GM12878 (cell line): ENCODE measurements at regions not wholly inside any gene's neighbourhood (a gene's known extent, or its start where the extent isn't known, plus 50 kb on each side); places are given as distances from the start of the nearest gene placed in this dataset.

ENCODE experiments used
- ATAC-seq: fragments of 200-7000 bp; cut with Tn5 transposase; 3 replicates; pipeline ENCODE4 v1.9.1; 2020; ENCODE audit warnings: mild to moderate bottlenecking, moderate library complexity
- BruUV-seq: library from RNA; stranded (reverse); fragments of 400-500 nt; replicated peaks from 2 replicates; lab custom pipeline; 2021; lab: Mats Ljungman, UMichigan
- CTCF ChIA-PET: fragments of 300-600 bp; sonication (Branson Sonifier 250); formaldehyde crosslinking; extraction: SDS; loops from one replicate; lab custom pipeline; 2021; ENCODE audit warnings: inconsistent platforms; lab: Yijun Ruan, JAX
- POLR2A ChIA-PET: fragments of 350-600 bp; formaldehyde crosslinking; extraction: SDS; loops from one replicate; lab custom pipeline; 2021; ENCODE audit warnings: inconsistent platforms; lab: Charles Lee
- RAD21 ChIA-PET: fragments of 300-600 bp; sonication (Branson Sonifier 250); formaldehyde crosslinking; loops from one replicate; lab custom pipeline; 2023; ENCODE audit warnings: antibody characterized with exemption; ENCODE audit not compliant: unreplicated experiment; lab: Charles Lee
- SMC1A ChIA-PET: fragments of 300-600 bp; sonication (Branson Sonifier 250); formaldehyde crosslinking; loops from one replicate; lab custom pipeline; 2023; ENCODE audit not compliant: unreplicated experiment, uncharacterized antibody; lab: Charles Lee
- DNase-seq: peaks from one replicate; pipeline ENCODE4 v3.0.0-alpha.2; 2011; ENCODE audit warnings: low read depth, low spot score
- FAIRE-seq: peaks from 3 replicates; lab custom pipeline; 2011; peaks lifted over from hg19 to GRCh38; lab: Jason Lieb, UNC
- H2AFZ ChIP-seq: 2 replicates; pipeline ENCODE4 v1.6.0; 2011; ENCODE audit warnings: low read depth, low read length, control low read depth; ENCODE audit not compliant: control insufficient read depth
- H3K27ac ChIP-seq: 2 replicates; pipeline ENCODE4 v1.5.1; 2011; ENCODE audit warnings: control low read depth; ENCODE audit not compliant: control insufficient read depth, insufficient read depth
- H3K27me3 ChIP-seq, 2 experiments: replicated peaks in 1 of 2; 2 replicates each; pipeline versions ENCODE4 v1.6.0 to v1.6.1; 2011; ENCODE audit warnings: low read length in 1 of 2; ENCODE audit not compliant: control insufficient read depth in 2 of 2, insufficient read depth in 2 of 2
- H3K36me3 ChIP-seq, 2 experiments: 2 replicates each; pipeline ENCODE4 v1.5.1; 2011; ENCODE audit warnings: low read length in 1 of 2; ENCODE audit not compliant: control insufficient read depth in 2 of 2, insufficient read depth in 2 of 2
- H3K4me1 ChIP-seq: 2 replicates; pipeline ENCODE4 v1.6.1; 2011; ENCODE audit warnings: mild to moderate bottlenecking, low read length, moderate library complexity, mixed read lengths; ENCODE audit not compliant: control insufficient read depth, insufficient read depth
- H3K4me2 ChIP-seq: 2 replicates; pipeline ENCODE4 v1.6.0; 2011; ENCODE audit warnings: control low read depth; ENCODE audit not compliant: control insufficient read depth, insufficient read depth
- H3K4me3 ChIP-seq: fragments of 200-600 bp; sonication (generic); 2 replicates; pipeline ENCODE4 v1.5.1; 2016
- H3K79me2 ChIP-seq: 2 replicates; pipeline ENCODE4 v1.6.0; 2011; ENCODE audit warnings: low read length; ENCODE audit not compliant: control insufficient read depth, insufficient read depth
- H3K9ac ChIP-seq: 2 replicates; pipeline ENCODE4 v1.8.0; 2011; ENCODE audit warnings: low read length, control low read depth, mixed read lengths; ENCODE audit not compliant: control insufficient read depth, insufficient read depth
- H3K9me3 ChIP-seq: replicated peaks from 3 replicates; pipeline ENCODE4 v1.5.1; 2011; ENCODE audit warnings: mild to moderate bottlenecking, low read length; ENCODE audit not compliant: control insufficient read depth, insufficient read depth
- H4K20me1 ChIP-seq: 2 replicates; pipeline ENCODE4 v1.6.0; 2011; ENCODE audit not compliant: control insufficient read depth, insufficient read depth
- BACH1 ChIP-seq: fragments of 450-650 bp; IDR thresholded peaks from 2 replicates; pipeline ENCODE4 v1.6.1; 2017; ENCODE audit warnings: mild to moderate bottlenecking, borderline replicate concordance
- CBFB ChIP-seq: IDR thresholded peaks from 2 replicates; pipeline ENCODE4 v1.6.1; 2016; ENCODE audit warnings: antibody characterized with exemption, low read depth
- CBX3 ChIP-seq: fragments of 200-600 bp; sonication (generic); IDR thresholded peaks from 2 replicates; pipeline ENCODE4 v1.6.1; 2016; ENCODE audit warnings: low read depth, borderline replicate concordance
- CHD1 ChIP-seq: IDR thresholded peaks from 2 replicates; pipeline ENCODE4 v1.6.1; 2012; ENCODE audit warnings: low read depth, low read length, improper control_type of control experiment
- CUX1 ChIP-seq: IDR thresholded peaks from 2 replicates; pipeline ENCODE4 v1.6.1; 2012; ENCODE audit warnings: improper control_type of control experiment, low read depth, low read length; ENCODE audit not compliant: insufficient replicate concordance
- DPF2 ChIP-seq: fragments of 450-650 bp; IDR thresholded peaks from 2 replicates; pipeline ENCODE4 v1.6.1; 2017; ENCODE audit warnings: mild to moderate bottlenecking
- HCFC1 ChIP-seq: fragments of 150-350 bp; IDR thresholded peaks from 2 replicates; pipeline ENCODE4 v1.6.1; 2014; ENCODE audit warnings: low read length
- KDM1A ChIP-seq: fragments of 200-600 bp; sonication (generic); IDR thresholded peaks from 2 replicates; pipeline ENCODE4 v1.6.1; 2016; ENCODE audit warnings: borderline replicate concordance
- NFYB ChIP-seq: IDR thresholded peaks from 2 replicates; pipeline ENCODE4 v1.6.1; 2011; ENCODE audit warnings: low read depth, mild to moderate bottlenecking, low read length, improper control_type of control experiment, moderate library complexity; ENCODE audit not compliant: insufficient read depth
- PBX3 ChIP-seq: IDR thresholded peaks from 2 replicates; pipeline ENCODE4 v1.6.1; 2011; ENCODE audit warnings: mild to moderate bottlenecking, low read depth, low read length, moderate library complexity; ENCODE audit not compliant: insufficient replicate concordance
- SMAD5 ChIP-seq: IDR thresholded peaks from 2 replicates; pipeline ENCODE4 v1.6.1; 2016; ENCODE audit warnings: antibody characterized with exemption, low read depth
- SUZ12 ChIP-seq: fragments of 200-600 bp; sonication (generic); IDR thresholded peaks from one replicate; pipeline ENCODE4 v1.6.1; 2018; ENCODE audit warnings: antibody characterized with exemption, mild to moderate bottlenecking; ENCODE audit not compliant: unreplicated experiment
- TBL1XR1 ChIP-seq: IDR thresholded peaks from 2 replicates; pipeline ENCODE4 v1.6.1; 2012; ENCODE audit warnings: low read depth, low read length, improper control_type of control experiment
- TCF12 ChIP-seq: IDR thresholded peaks from 2 replicates; pipeline ENCODE4 v1.6.1; 2011; ENCODE audit warnings: low read depth, mild to moderate bottlenecking, low read length
- ZNF687 ChIP-seq: fragments of 450-650 bp; IDR thresholded peaks from 2 replicates; pipeline ENCODE4 v1.6.1; 2017; ENCODE audit warnings: mild to moderate bottlenecking, moderate library complexity
- whole genome bisulfite sequencing: methylation state at CpG from one replicate; pipeline ENCODE4 v1.1.6; 2016; ENCODE audit warnings: low lambda C conversion rate; ENCODE audit not compliant: insufficient replicate concordance, insufficient coverage; ENCODE audit errors: missing lambda C conversion rate; 5-methylcytosine and 5-hydroxymethylcytosine counted together
- in situ Hi-C: fragments of 300-500 bp; cut with MboI; formaldehyde crosslinking; loops from 9 replicates; pipeline ENCODE4 v1.14.3; 2018; ENCODE audit warnings: mixed read lengths
- intact Hi-C: fragments of 100-400 bp; cut with micrococcal nuclease; formaldehyde crosslinking; loops from one replicate; pipeline ENCODE4 v1.14.2; 2022; ENCODE audit not compliant: unreplicated experiment

GRCh38 chr17:17411692-17412091 lies 65.1 kb upstream of the MED9 start (continued):
- TF ChIP-seq ZNF687 (no peak), CHD1 (no peak), DPF2 (no peak)

GRCh38 chr17:17412326-17412725 lies 64.5 kb upstream of the MED9 start:
- no peak overlapping the region for H3K9ac ChIP-seq
- no peaks in the 10 kb centered on the region for H3K36me3 ChIP-seq
- no peak for ATAC-seq
- no peaks in the 10 kb centered on the region for H3K4me1 ChIP-seq
- H3K27me3 ChIP-seq: no peaks in the 10 kb centered on the region; a peak in 1 of 4 replicates
- H3K4me3 ChIP-seq: no peak overlapping the region
- no peaks in the 10 kb centered on the region for H4K20me1 ChIP-seq
- BruUV-seq: no TSS peak
- in situ Hi-C loops (no loop called here), intact Hi-C loops (no loop called here)
- H3K79me2 ChIP-seq: no peaks in the 10 kb centered on the region
- CTCF ChIA-PET: no interaction called here
- H3K27ac ChIP-seq: no peak overlapping the region
- DNase-seq: no peak
- POLR2A ChIA-PET: no interaction called here
- no peak overlapping the region for H3K4me2 ChIP-seq
- RAD21 ChIA-PET: no interaction called here
- H3K9me3 ChIP-seq: peaks cover 3% of the 10 kb centered on the region; the same call in 1 of the 3 replicates
- no peak for FAIRE-seq
- SMC1A ChIA-PET: no interaction called here
- H2AFZ ChIP-seq: no peak overlapping the region
- 43% methylated on average over 4 of the region's 4 CpGs for WGBS
- TF ChIP-seq SMAD5 (no peak), TBL1XR1 (no peak), CUX1 (no peak), NFYB (no peak), KDM1A (no peak), CBX3 (no peak), TCF12 (no peak), HCFC1 (no peak), SUZ12 (no peak), BACH1 (no peak), CBFB (no peak), PBX3 (no peak)
